ENCODE measurements at regions not wholly inside any gene's neighbourhood (a gene's known extent, or its start where the extent isn't known, plus 50 kb on each side); places are given as distances from the start of the nearest gene placed in this dataset.

GRCh38 chr3:25145176-25145575 is 282.9 kb upstream of the RARB start:
- TF ChIP-seq, protein P1, sequence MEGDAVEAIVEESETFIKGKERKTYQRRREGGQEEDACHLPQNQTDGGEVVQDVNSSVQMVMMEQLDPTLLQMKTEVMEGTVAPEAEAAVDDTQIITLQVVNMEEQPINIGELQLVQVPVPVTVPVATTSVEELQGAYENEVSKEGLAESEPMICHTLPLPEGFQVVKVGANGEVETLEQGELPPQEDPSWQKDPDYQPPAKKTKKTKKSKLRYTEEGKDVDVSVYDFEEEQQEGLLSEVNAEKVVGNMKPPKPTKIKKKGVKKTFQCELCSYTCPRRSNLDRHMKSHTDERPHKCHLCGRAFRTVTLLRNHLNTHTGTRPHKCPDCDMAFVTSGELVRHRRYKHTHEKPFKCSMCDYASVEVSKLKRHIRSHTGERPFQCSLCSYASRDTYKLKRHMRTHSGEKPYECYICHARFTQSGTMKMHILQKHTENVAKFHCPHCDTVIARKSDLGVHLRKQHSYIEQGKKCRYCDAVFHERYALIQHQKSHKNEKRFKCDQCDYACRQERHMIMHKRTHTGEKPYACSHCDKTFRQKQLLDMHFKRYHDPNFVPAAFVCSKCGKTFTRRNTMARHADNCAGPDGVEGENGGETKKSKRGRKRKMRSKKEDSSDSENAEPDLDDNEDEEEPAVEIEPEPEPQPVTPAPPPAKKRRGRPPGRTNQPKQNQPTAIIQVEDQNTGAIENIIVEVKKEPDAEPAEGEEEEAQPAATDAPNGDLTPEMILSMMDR (IDR thresholded peaks at IDR 0.05): no peak
- DNase-seq: no peak
- H3K36me3 Mint-ChIP-seq (ENCODE audit: low read depth): no peaks in the 10 kb centered on the region
- ATAC-seq: no peak
- no peak overlapping the region for H3K27ac Mint-ChIP-seq
- H3K27me3 Mint-ChIP-seq: no peaks in the 10 kb centered on the region
- intact Hi-C loops (cut with micrococcal nuclease): no loop called here
- H3K9me3 Mint-ChIP-seq: peaks cover 3% of the 10 kb centered on the region
- no peak overlapping the region for H3K4me3 Mint-ChIP-seq
- no peaks in the 10 kb centered on the region for H3K4me1 Mint-ChIP-seq (ENCODE audit: low read depth)
- ChIA-PET CTCF (no interaction called here), POLR2A (no interaction called here)

GRCh38 chr3:25150199-25150598 is 277.9 kb upstream of the RARB start:
- Mint-ChIP-seq H3K9me3 (peaks cover 6% of the 10 kb centered on the region), H3K4me3 (no peak overlapping the region), H3K36me3 (ENCODE audit: low read depth) (no peaks in the 10 kb centered on the region), H3K27ac (no peak overlapping the region), H3K4me1 (ENCODE audit: low read depth) (no peaks in the 10 kb centered on the region), H3K27me3 (no peaks in the 10 kb centered on the region)
- intact Hi-C loops (cut with micrococcal nuclease): no loop called here
- DNase-seq (no peak), ATAC-seq (no peak)
- POLR2A ChIA-PET: no interaction called here
- CTCF ChIA-PET: no interaction called here
- TF ChIP-seq, protein P1 (IDR thresholded peaks at IDR 0.05): no peak

DNA sequence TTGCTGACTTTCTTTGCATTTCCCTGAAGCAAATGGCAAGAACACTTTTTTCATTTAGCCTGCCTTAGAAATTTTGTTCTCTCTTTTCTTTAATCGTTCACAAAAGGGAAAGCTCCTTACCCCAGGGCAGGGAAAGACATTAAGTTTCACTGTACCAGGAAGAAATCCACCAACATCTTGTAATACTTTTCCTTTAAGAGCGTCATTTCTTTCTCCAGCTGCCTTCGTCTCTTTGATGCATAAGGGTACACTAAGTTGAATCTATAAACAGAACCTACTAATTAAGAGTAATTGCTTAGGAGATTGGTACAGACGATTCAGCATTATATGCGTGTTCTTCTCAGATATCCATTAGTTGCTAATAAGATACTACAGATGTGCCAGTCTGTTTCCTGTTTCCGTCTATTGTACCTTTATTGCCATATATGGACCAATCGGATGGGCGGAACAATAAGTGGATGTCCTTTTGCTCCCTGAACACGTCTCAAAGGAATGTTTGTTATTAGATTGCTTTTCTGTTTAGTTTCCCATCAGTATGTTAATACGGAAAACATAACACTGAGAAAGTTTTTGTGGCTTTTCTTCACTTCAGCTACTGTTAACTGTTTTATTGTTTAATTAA is 276.7 kb upstream of the RARB start:
- Mint-ChIP-seq H3K9me3 (peaks cover 6% of the 10 kb centered on the region), H3K4me1 (ENCODE audit: low read depth) (no peaks in the 10 kb centered on the region)
- TF ChIP-seq, protein P1 (IDR thresholded peaks at IDR 0.05): no peak

GRCh38 chr3:25151903-25152295 is 276.2 kb upstream of the RARB start:
- Mint-ChIP-seq H3K4me1 (ENCODE audit: low read depth) (no peaks in the 10 kb centered on the region), H3K4me3 (no peak overlapping the region), H3K36me3 (ENCODE audit: low read depth) (no peaks in the 10 kb centered on the region), H3K27me3 (no peaks in the 10 kb centered on the region), H3K9me3 (peaks cover 6% of the 10 kb centered on the region), H3K27ac (no peak overlapping the region)
- intact Hi-C loops (cut with micrococcal nuclease): no loop called here
- DNase-seq (no peak), ATAC-seq (no peak)
- ChIA-PET POLR2A (no interaction called here), CTCF (no interaction called here)
- TF ChIP-seq, protein P1 (IDR thresholded peaks at IDR 0.05): no peak

More for the DNA sequence above, 276.7 kb upstream of the RARB start:
- ChIA-PET POLR2A (no interaction called here), CTCF (no interaction called here)
- H3K27me3 Mint-ChIP-seq: no peaks in the 10 kb centered on the region
- no peak for DNase-seq
- ATAC-seq: no peak
- no peak overlapping the region for H3K4me3 Mint-ChIP-seq
- H3K27ac Mint-ChIP-seq: no peak overlapping the region
- intact Hi-C loops (cut with micrococcal nuclease): no loop called here
- H3K36me3 Mint-ChIP-seq (ENCODE audit: low read depth): no peaks in the 10 kb centered on the region

GRCh38 chr3:25153136-25153535 is 274.9 kb upstream of the RARB start:
- TF ChIP-seq, protein P1 (IDR thresholded peaks at IDR 0.05): no peak
- POLR2A ChIA-PET: no interaction called here
- no peaks in the 10 kb centered on the region for H3K4me1 Mint-ChIP-seq (ENCODE audit: low read depth)

More at GRCh38 chr3:25153136-25153535, 274.9 kb upstream of the RARB start:
- intact Hi-C loops (cut with micrococcal nuclease): no loop called here
- CTCF ChIA-PET: no interaction called here
- ATAC-seq (no peak), DNase-seq (no peak)
- H3K36me3 Mint-ChIP-seq (ENCODE audit: low read depth): no peaks in the 10 kb centered on the region
- H3K9me3 Mint-ChIP-seq: peaks cover 3% of the 10 kb centered on the region
- no peak overlapping the region for H3K27ac Mint-ChIP-seq
- H3K4me3 Mint-ChIP-seq: no peak overlapping the region
- H3K27me3 Mint-ChIP-seq: no peaks in the 10 kb centered on the region

All from activated CD8-positive, alpha-beta T cell treated with anti-CD3 and anti-CD28 coated beads for 36 hours (primary cell).